Erythroblast (primary cell): ENCODE measurements at regions not wholly inside any gene's neighbourhood (a gene's known extent, or its start where the extent isn't known, plus 50 kb on each side); places are given as distances from the start of the nearest gene placed in this dataset.

Experiments
- GATA1 ChIP-seq: IDR thresholded peaks from 2 replicates; pipeline ENCODE4 v1.6.1; 2011; ENCODE audit warnings: low read depth, mild to moderate bottlenecking, control low read depth, low read length, moderate library complexity
- POLR2A ChIP-seq: IDR thresholded peaks from 2 replicates; pipeline ENCODE4 v1.6.1; 2011; ENCODE audit warnings: mild to moderate bottlenecking, low read length

DNA sequence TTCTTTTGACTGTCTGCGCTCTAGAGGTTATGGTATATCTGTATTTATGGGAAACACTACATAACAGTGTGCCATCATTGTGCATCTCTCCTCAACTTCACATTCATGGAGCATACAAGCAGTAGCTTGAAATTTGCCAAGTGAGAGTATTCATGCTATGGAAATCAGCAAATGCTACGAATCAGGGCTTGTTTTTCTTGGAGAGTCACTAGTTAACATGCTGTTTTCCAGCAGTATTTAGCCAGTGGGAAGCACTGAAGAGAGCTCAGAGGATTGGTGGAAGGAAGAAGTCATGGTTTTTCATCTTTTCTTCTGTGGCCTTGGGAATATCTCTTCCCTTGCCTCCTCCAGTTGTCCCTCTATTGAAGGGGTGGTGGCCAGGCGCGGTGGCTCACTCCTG, 303.0 kb downstream of the PSAT1 start:
- TF ChIP-seq POLR2A (no peak), GATA1 (no peak)
